DND-41 (cell line): ENCODE measurements at regions not wholly inside any gene's neighbourhood (a gene's known extent, or its start where the extent isn't known, plus 50 kb on each side); places are given as distances from the start of the nearest gene placed in this dataset.

Source experiments
- ATAC-seq: fragments of 200-7000 bp; cut with Tn5 transposase; 3 replicates; pipeline ENCODE4 v1.9.1; 2021; ENCODE audit warnings: low read depth; ENCODE audit not compliant: insufficient read depth
- DNase-seq: peaks from one replicate; pipeline ENCODE4 v3.0.0-alpha.2; 2020
- H2AFZ ChIP-seq: 2 replicates; pipeline ENCODE4 v1.6.0; 2012; ENCODE audit warnings: low read depth, low read length
- H3K27ac ChIP-seq: 2 replicates; pipeline ENCODE4 v1.5.1; 2012; ENCODE audit warnings: low read length, inconsistent platforms
- H3K27me3 ChIP-seq: fragments of 200-600 bp; sonication (generic); 2 replicates; pipeline ENCODE4 v1.6.0; 2012; ENCODE audit warnings: low read length, mild to moderate bottlenecking, inconsistent platforms; ENCODE audit not compliant: insufficient read depth, poor library complexity
- H3K36me3 ChIP-seq: 2 replicates; pipeline ENCODE4 v1.5.1; 2012; ENCODE audit warnings: low read length, inconsistent platforms; ENCODE audit not compliant: insufficient read depth
- H3K4me1 ChIP-seq: 2 replicates; pipeline ENCODE4 v1.5.1; 2012; ENCODE audit warnings: mild to moderate bottlenecking, low read length; ENCODE audit not compliant: insufficient read depth
- H3K4me2 ChIP-seq: 2 replicates; pipeline ENCODE4 v1.6.0; 2012; ENCODE audit warnings: mild to moderate bottlenecking, moderate library complexity, low read length, inconsistent platforms; ENCODE audit not compliant: insufficient read depth
- H3K4me3 ChIP-seq, 2 experiments: fragments of 200-600 bp in 1 of 2; shearing (Covaris generic) in 1 of 2; 2 replicates each; pipeline ENCODE4 v1.5.1; 2012 to 2016; ENCODE audit warnings: inconsistent platforms in 2 of 2, low read length in 2 of 2, mild to moderate bottlenecking in 2 of 2, low read depth in 1 of 2, moderate library complexity in 1 of 2
- H3K79me2 ChIP-seq: 2 replicates; pipeline ENCODE4 v1.6.0; 2012; ENCODE audit warnings: low read length, inconsistent platforms; ENCODE audit not compliant: insufficient read depth
- H3K9ac ChIP-seq: 2 replicates; pipeline ENCODE4 v1.6.0; 2012; ENCODE audit warnings: low read depth, mild to moderate bottlenecking, inconsistent platforms, low read length, moderate library complexity
- H3K9me3 ChIP-seq: 2 replicates; pipeline ENCODE4 v1.5.1; 2012; ENCODE audit warnings: low read length, moderate library complexity, mild to moderate bottlenecking, inconsistent platforms; ENCODE audit not compliant: insufficient read depth, severe bottlenecking
- H4K20me1 ChIP-seq: 2 replicates; pipeline ENCODE4 v1.6.0; 2012; ENCODE audit warnings: low read length; ENCODE audit not compliant: insufficient read depth
- CTCF ChIP-seq: IDR thresholded peaks from 2 replicates; pipeline ENCODE4 v1.5.1; 2012; ENCODE audit warnings: borderline replicate concordance, low read length, moderate library complexity, mild to moderate bottlenecking; ENCODE audit not compliant: poor library complexity, severe bottlenecking; ENCODE audit errors: extremely low read depth
- EZH2 ChIP-seq: IDR thresholded peaks from 3 replicates; pipeline ENCODE4 v1.6.1; 2012; ENCODE audit warnings: borderline replicate concordance, low read depth, mild to moderate bottlenecking, moderate library complexity, low read length, inconsistent platforms; ENCODE audit not compliant: severe bottlenecking

GRCh38 chr10:78721231-78721630 is 347.5 kb upstream of the ZMIZ1 start:
- no peak for ATAC-seq
- H3K4me2 ChIP-seq = no peak overlapping the region
- H3K9ac ChIP-seq = no peak overlapping the region
- TF ChIP-seq CTCF (no peak), EZH2 (no peak)
- H3K79me2 ChIP-seq = no peaks in the 10 kb centered on the region
- H3K9me3 ChIP-seq = peaks cover 5% of the 10 kb centered on the region
- H3K27me3 ChIP-seq = peaks cover 8% of the 10 kb centered on the region
- no peak for DNase-seq
- H4K20me1 ChIP-seq = no peaks in the 10 kb centered on the region
- H3K36me3 ChIP-seq = no peaks in the 10 kb centered on the region
- H3K27ac ChIP-seq = no peak overlapping the region
- no peak overlapping the region for H3K4me3 ChIP-seq
- H2AFZ ChIP-seq = no peak overlapping the region
- no peaks in the 10 kb centered on the region for H3K4me1 ChIP-seq

GRCh38 chr10:78724846-78725245 is 343.9 kb upstream of the ZMIZ1 start:
- ATAC-seq = no peak
- TF ChIP-seq CTCF = no peak
- no peak for TF ChIP-seq EZH2

GRCh38 chr10:78726171-78726570 is 342.6 kb upstream of the ZMIZ1 start:
- H3K36me3 ChIP-seq = no peaks in the 10 kb centered on the region
- no peak overlapping the region for H2AFZ ChIP-seq
- no peak overlapping the region for H3K4me2 ChIP-seq
- H3K4me3 ChIP-seq = no peak overlapping the region
- H3K79me2 ChIP-seq = no peaks in the 10 kb centered on the region
- H3K9me3 ChIP-seq = no peaks in the 10 kb centered on the region
- ATAC-seq (no peak), DNase-seq (no peak)
- TF ChIP-seq CTCF = no peak
- no peak for TF ChIP-seq EZH2
- no peaks in the 10 kb centered on the region for H4K20me1 ChIP-seq
- no peak overlapping the region for H3K9ac ChIP-seq
- H3K4me1 ChIP-seq = no peaks in the 10 kb centered on the region
- H3K27ac ChIP-seq = no peak overlapping the region
- peaks cover 11% of the 10 kb centered on the region for H3K27me3 ChIP-seq

More at GRCh38 chr10:78724846-78725245, 343.9 kb upstream of the ZMIZ1 start:
- no peaks in the 10 kb centered on the region for H4K20me1 ChIP-seq
- no peaks in the 10 kb centered on the region for H3K79me2 ChIP-seq
- DNase-seq = no peak
- H3K4me2 ChIP-seq = no peak overlapping the region
- no peaks in the 10 kb centered on the region for H3K4me1 ChIP-seq
- no peaks in the 10 kb centered on the region for H3K36me3 ChIP-seq
- no peak overlapping the region for H3K9ac ChIP-seq
- peaks cover 5% of the 10 kb centered on the region for H3K9me3 ChIP-seq
- no peak overlapping the region for H2AFZ ChIP-seq
- no peak overlapping the region for H3K27ac ChIP-seq
- H3K27me3 ChIP-seq = peaks cover 11% of the 10 kb centered on the region
- H3K4me3 ChIP-seq = no peak overlapping the region

GRCh38 chr10:78727251-78727650 is 341.5 kb upstream of the ZMIZ1 start:
- Histone ChIP-seq H3K9ac (no peak overlapping the region), H3K4me3 (no peak overlapping the region), H3K27me3 (peaks cover 11% of the 10 kb centered on the region), H3K4me1 (no peaks in the 10 kb centered on the region), H3K79me2 (no peaks in the 10 kb centered on the region), H3K36me3 (no peaks in the 10 kb centered on the region), H3K27ac (no peak overlapping the region), H3K4me2 (no peak overlapping the region), H3K9me3 (no peaks in the 10 kb centered on the region), H4K20me1 (no peaks in the 10 kb centered on the region), H2AFZ (no peak overlapping the region)
- DNase-seq = no peak
- no peak for ATAC-seq
- TF ChIP-seq EZH2 = no peak
- no peak for TF ChIP-seq CTCF
